H9 (cell line): ENCODE measurements at regions not wholly inside any gene's neighbourhood (a gene's known extent, or its start where the extent isn't known, plus 50 kb on each side); places are given as distances from the start of the nearest gene placed in this dataset.

Source experiments
- DNase-seq: peaks from one replicate; pipeline ENCODE4 v3.0.0-alpha.2; 2017
- H2AFZ ChIP-seq: one replicate; pipeline ENCODE4 v1.6.1; 2013; ENCODE audit warnings: mild to moderate bottlenecking, low read length, control low read depth, moderate library complexity
- H2AK5ac ChIP-seq: 2 replicates; pipeline ENCODE4 v1.6.1; 2013; ENCODE audit warnings: low read length, control low read depth, mixed read lengths; ENCODE audit not compliant: insufficient read length
- H2BK120ac ChIP-seq: one replicate; pipeline ENCODE4 v1.6.1; 2013; ENCODE audit warnings: low read depth, mild to moderate bottlenecking, low read length, control low read depth, inconsistent platforms; ENCODE audit not compliant: poor library complexity, severe bottlenecking
- H2BK12ac ChIP-seq: 2 replicates; pipeline ENCODE4 v1.6.1; 2013; ENCODE audit warnings: low read length, control low read depth, mixed read lengths, low read depth; ENCODE audit not compliant: insufficient read length
- H2BK15ac ChIP-seq: 2 replicates; pipeline ENCODE4 v1.6.1; 2013; ENCODE audit warnings: low read depth, low read length, control low read depth
- H2BK20ac ChIP-seq: one replicate; pipeline ENCODE4 v1.6.1; 2013; ENCODE audit warnings: low read depth, mild to moderate bottlenecking, low read length, control low read depth, inconsistent platforms; ENCODE audit not compliant: poor library complexity, severe bottlenecking
- H2BK5ac ChIP-seq: 2 replicates; pipeline ENCODE4 v1.6.1; 2013; ENCODE audit warnings: low read length, control low read depth, mixed read lengths; ENCODE audit not compliant: insufficient read length
- H3K14ac ChIP-seq: 2 replicates; pipeline ENCODE4 v1.6.1; 2013; ENCODE audit warnings: low read length, control low read depth; ENCODE audit not compliant: insufficient read depth
- H3K18ac ChIP-seq: 2 replicates; pipeline ENCODE4 v1.6.1; 2013; ENCODE audit warnings: low read depth, mild to moderate bottlenecking, mixed read lengths, low read length, control low read depth; ENCODE audit not compliant: insufficient read length
- H3K23ac ChIP-seq: 2 replicates; pipeline ENCODE4 v1.6.1; 2013; ENCODE audit warnings: low read length, control low read depth, mixed read lengths, low read depth; ENCODE audit not compliant: insufficient read length
- H3K23me2 ChIP-seq: 2 replicates; pipeline ENCODE4 v1.6.1; 2013; ENCODE audit warnings: low read depth, mild to moderate bottlenecking, mixed read lengths, low read length, control low read depth; ENCODE audit not compliant: insufficient read length, poor library complexity, severe bottlenecking
- H3K27ac ChIP-seq: 2 replicates; pipeline ENCODE4 v1.5.1; 2013; ENCODE audit warnings: low read length, control low read depth, mixed read lengths, low read depth; ENCODE audit not compliant: insufficient read length
- H3K27me3 ChIP-seq: 2 replicates; pipeline ENCODE4 v1.6.1; 2013; ENCODE audit warnings: low read length, control low read depth, inconsistent platforms; ENCODE audit not compliant: insufficient read depth
- H3K4ac ChIP-seq: 2 replicates; pipeline ENCODE4 v1.6.1; 2013; ENCODE audit warnings: low read depth, mild to moderate bottlenecking, control low read depth, inconsistent platforms, low read length, moderate library complexity
- H3K4me1 ChIP-seq: 2 replicates; pipeline ENCODE4 v1.6.1; 2013; ENCODE audit warnings: low read length, control low read depth, inconsistent platforms; ENCODE audit not compliant: insufficient read depth
- H3K4me2 ChIP-seq: 2 replicates; pipeline ENCODE4 v1.6.1; 2013; ENCODE audit warnings: low read length, control low read depth, mixed read lengths; ENCODE audit not compliant: insufficient read length, insufficient read depth
- H3K56ac ChIP-seq: 2 replicates; pipeline ENCODE4 v1.6.1; 2013; ENCODE audit warnings: low read depth, mild to moderate bottlenecking, mixed read lengths, low read length, control low read depth; ENCODE audit not compliant: insufficient read length
- H3K79me1 ChIP-seq: 2 replicates; pipeline ENCODE4 v1.6.1; 2013; ENCODE audit warnings: low read depth, mild to moderate bottlenecking, moderate library complexity, low read length, control low read depth, inconsistent platforms; ENCODE audit not compliant: insufficient read depth, poor library complexity, severe bottlenecking
- H3K79me2 ChIP-seq: 2 replicates; pipeline ENCODE4 v1.6.1; 2013; ENCODE audit warnings: low read length, control low read depth, inconsistent platforms; ENCODE audit not compliant: insufficient read depth
- H3K9ac ChIP-seq: 2 replicates; pipeline ENCODE4 v1.6.1; 2013; ENCODE audit warnings: low read length, control low read depth, mixed read lengths; ENCODE audit not compliant: insufficient read length; ENCODE audit errors: extremely low read depth
- H3K9me3 ChIP-seq: one replicate; pipeline ENCODE4 v1.6.1; 2013; ENCODE audit warnings: low read depth, low read length, inconsistent platforms; ENCODE audit not compliant: control insufficient read depth
- H3T11ph ChIP-seq: one replicate; pipeline ENCODE4 v1.6.1; 2013; ENCODE audit warnings: mild to moderate bottlenecking, low read length, control low read depth, inconsistent platforms
- H4K20me1 ChIP-seq: one replicate; pipeline ENCODE4 v1.6.1; 2013; ENCODE audit not compliant: control insufficient read depth, insufficient read length, insufficient read depth
- H4K5ac ChIP-seq: 2 replicates; pipeline ENCODE4 v1.6.1; 2013; ENCODE audit warnings: low read depth, mild to moderate bottlenecking, mixed read lengths, low read length, control low read depth; ENCODE audit not compliant: insufficient read length
- H4K8ac ChIP-seq: replicated peaks from 2 replicates; pipeline ENCODE4 v1.6.1; 2013; ENCODE audit warnings: low read length, control low read depth, mixed read lengths, low read depth; ENCODE audit not compliant: insufficient read length
- H4K91ac ChIP-seq: 2 replicates; pipeline ENCODE4 v1.6.1; 2013; ENCODE audit warnings: low read depth, mild to moderate bottlenecking, moderate library complexity, mixed read lengths, low read length, control low read depth; ENCODE audit not compliant: insufficient read length
- H3K27ac Mint-ChIP-seq, 3 experiments: 2 replicates in 2 of 3; 3 replicates in 1 of 3; pipeline ENCODE4 v1.8.0; 2020 to 2021; ENCODE audit warnings: mixed read lengths in 3 of 3, mild to moderate bottlenecking in 1 of 3, moderate library complexity in 1 of 3
- H3K27me3 Mint-ChIP-seq: 2 replicates; pipeline ENCODE4 v1.8.0; 2021; ENCODE audit warnings: low read depth, mild to moderate bottlenecking, moderate library complexity, mixed read lengths
- H3K36me3 Mint-ChIP-seq, 3 experiments: 2 replicates in 2 of 3; 3 replicates in 1 of 3; pipeline ENCODE4 v1.8.0; 2020 to 2021; ENCODE audit warnings: low read depth in 3 of 3, mixed read lengths in 3 of 3; ENCODE audit not compliant: insufficient read depth in 1 of 3
- H3K4me1 Mint-ChIP-seq, 2 experiments: 2 replicates each; pipeline ENCODE4 v1.8.0; 2020; ENCODE audit warnings: mixed read lengths in 2 of 2
- H3K4me3 Mint-ChIP-seq, 2 experiments: 2 replicates in 1 of 2; 3 replicates in 1 of 2; pipeline ENCODE4 v1.8.0; 2020 to 2021; ENCODE audit warnings: mild to moderate bottlenecking in 2 of 2, mixed read lengths in 2 of 2, moderate library complexity in 1 of 2
- H3K9me3 Mint-ChIP-seq, 2 experiments: 2 replicates in 1 of 2; 3 replicates in 1 of 2; pipeline ENCODE4 v1.8.0; 2020; ENCODE audit warnings: mild to moderate bottlenecking in 2 of 2, mixed read lengths in 2 of 2, moderate library complexity in 1 of 2
- WGBS: extraction: QIAGEN DNeasy Blood & Tissue Kit; methylation state at CpG from one replicate; pipeline ENCODE4 v1.1.7; 2013; ENCODE audit warnings: missing lambda C conversion rate, low lambda C conversion rate, mixed read lengths; ENCODE audit not compliant: insufficient read length; ENCODE audit errors: extremely low coverage; 5-methylcytosine and 5-hydroxymethylcytosine counted together
- TF ChIP-seq, protein P1 (sequence below): fragments of 200-600 bp; sonication (generic); conservative IDR thresholded peaks from 3 replicates; pipeline ENCODE4 v1.8.0; 2021; ENCODE audit warnings: antibody characterized with exemption, mild to moderate bottlenecking

DNA sequence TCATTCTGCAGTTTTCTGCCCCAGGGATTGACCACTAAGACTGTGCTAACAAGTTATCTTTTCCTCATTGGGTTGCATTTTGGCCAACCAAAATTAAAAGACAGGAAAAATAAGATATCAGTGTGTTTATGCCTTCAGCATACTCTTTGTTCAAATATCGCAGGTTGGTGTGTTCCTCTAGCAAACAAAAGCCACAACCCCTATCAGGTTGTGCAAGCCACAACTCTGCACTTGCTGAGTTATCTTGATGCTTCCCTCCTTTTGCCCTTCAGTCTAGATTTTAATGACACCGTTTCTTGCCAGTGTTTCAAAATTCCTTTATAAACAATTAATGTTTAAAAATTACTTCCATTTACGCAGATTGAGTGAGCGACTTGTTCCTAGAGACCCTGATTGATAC, 1164.2 kb downstream of the NSUN3 start:
- Mint-ChIP-seq H3K27ac (no peak overlapping the region), H3K9me3 (peaks cover 20 to 35% of the 10 kb centered on the region in 2 experiments), H3K4me1 (peaks cover 0 to 4% of the 10 kb centered on the region in 2 experiments; a peak in 1 of 4 replicates), H3K27me3 (no peaks in the 10 kb centered on the region), H3K36me3 (peaks cover 10 to 35% (median 17%) of the 10 kb centered on the region in 3 experiments), H3K4me3 (no peak overlapping the region)
- H3K9ac ChIP-seq, result no peak overlapping the region
- no peak overlapping the region for H4K91ac ChIP-seq
- H2BK20ac ChIP-seq, result no peak overlapping the region
- no peaks in the 10 kb centered on the region for H3K4me1 ChIP-seq
- no peak overlapping the region for H3K56ac ChIP-seq
- H3K4me2 ChIP-seq, result no peak overlapping the region
- H2AFZ ChIP-seq, result no peak overlapping the region
- DNase-seq, result no peak
- H2BK12ac ChIP-seq, result no peak overlapping the region
- H2BK120ac ChIP-seq, result no peak overlapping the region
- H4K20me1 ChIP-seq, result no peaks in the 10 kb centered on the region
- no peaks in the 10 kb centered on the region for H3K79me1 ChIP-seq
- TF ChIP-seq, protein P1, sequence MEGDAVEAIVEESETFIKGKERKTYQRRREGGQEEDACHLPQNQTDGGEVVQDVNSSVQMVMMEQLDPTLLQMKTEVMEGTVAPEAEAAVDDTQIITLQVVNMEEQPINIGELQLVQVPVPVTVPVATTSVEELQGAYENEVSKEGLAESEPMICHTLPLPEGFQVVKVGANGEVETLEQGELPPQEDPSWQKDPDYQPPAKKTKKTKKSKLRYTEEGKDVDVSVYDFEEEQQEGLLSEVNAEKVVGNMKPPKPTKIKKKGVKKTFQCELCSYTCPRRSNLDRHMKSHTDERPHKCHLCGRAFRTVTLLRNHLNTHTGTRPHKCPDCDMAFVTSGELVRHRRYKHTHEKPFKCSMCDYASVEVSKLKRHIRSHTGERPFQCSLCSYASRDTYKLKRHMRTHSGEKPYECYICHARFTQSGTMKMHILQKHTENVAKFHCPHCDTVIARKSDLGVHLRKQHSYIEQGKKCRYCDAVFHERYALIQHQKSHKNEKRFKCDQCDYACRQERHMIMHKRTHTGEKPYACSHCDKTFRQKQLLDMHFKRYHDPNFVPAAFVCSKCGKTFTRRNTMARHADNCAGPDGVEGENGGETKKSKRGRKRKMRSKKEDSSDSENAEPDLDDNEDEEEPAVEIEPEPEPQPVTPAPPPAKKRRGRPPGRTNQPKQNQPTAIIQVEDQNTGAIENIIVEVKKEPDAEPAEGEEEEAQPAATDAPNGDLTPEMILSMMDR, result no peak
- no peaks in the 10 kb centered on the region for H3K27me3 ChIP-seq
- H4K8ac ChIP-seq, result no peak overlapping the region
- H3K23ac ChIP-seq, result no peak overlapping the region
- no peak overlapping the region for H3K14ac ChIP-seq
- H2BK15ac ChIP-seq, result no peak overlapping the region
- H2BK5ac ChIP-seq, result no peak overlapping the region
- no peaks in the 10 kb centered on the region for H3K9me3 ChIP-seq
- no peak overlapping the region for H2AK5ac ChIP-seq
- no peaks in the 10 kb centered on the region for H3K79me2 ChIP-seq
- no peaks in the 10 kb centered on the region for H3K23me2 ChIP-seq
- no peak overlapping the region for H3K27ac ChIP-seq
- H3K4ac ChIP-seq, result no peak overlapping the region
- WGBS, result no CpG with 5 or more reads among the region's 4 CpGs
- H3T11ph ChIP-seq, result no peak overlapping the region
- H4K5ac ChIP-seq, result no peak overlapping the region
- no peak overlapping the region for H3K18ac ChIP-seq
